GM21786 (cell line): ENCODE measurements at regions not wholly inside any gene's neighbourhood (a gene's known extent, or its start where the extent isn't known, plus 50 kb on each side); places are given as distances from the start of the nearest gene placed in this dataset.

ENCODE experiments used
- ATAC-seq: cut with Tn5 transposase; IDR thresholded peaks from one replicate; pipeline ENCODE4 v1.9.1; 2021; ENCODE audit not compliant: unreplicated experiment

- ATAC-seq: no peak
These were observed 128.1 kb upstream of the MIS18BP1 start for GRCh38 chr14:45381091-45381490.

DNA sequence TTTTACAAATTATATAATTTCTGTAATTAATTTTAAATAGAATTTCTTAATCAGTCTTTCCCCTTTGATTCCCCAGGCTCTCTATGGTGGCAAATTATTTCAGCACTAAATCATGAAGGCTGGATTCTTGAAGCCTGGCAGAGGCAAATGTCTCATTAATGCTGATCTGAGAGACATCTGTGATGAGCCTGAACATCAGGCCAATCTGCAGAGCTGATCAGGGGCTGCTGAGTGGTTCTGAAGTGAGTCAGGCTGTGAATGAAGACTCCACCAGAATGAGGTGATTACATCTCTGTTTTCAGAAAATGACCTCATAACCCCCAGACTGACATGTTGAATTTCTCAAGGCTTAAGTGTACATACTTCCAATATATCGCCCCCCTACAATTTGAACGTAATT lies 124.2 kb upstream of the MIS18BP1 start:
- no peak for ATAC-seq

- no peak for ATAC-seq
These were observed 120.9 kb upstream of the MIS18BP1 start for GRCh38 chr14:45373877-45374276.

DNA sequence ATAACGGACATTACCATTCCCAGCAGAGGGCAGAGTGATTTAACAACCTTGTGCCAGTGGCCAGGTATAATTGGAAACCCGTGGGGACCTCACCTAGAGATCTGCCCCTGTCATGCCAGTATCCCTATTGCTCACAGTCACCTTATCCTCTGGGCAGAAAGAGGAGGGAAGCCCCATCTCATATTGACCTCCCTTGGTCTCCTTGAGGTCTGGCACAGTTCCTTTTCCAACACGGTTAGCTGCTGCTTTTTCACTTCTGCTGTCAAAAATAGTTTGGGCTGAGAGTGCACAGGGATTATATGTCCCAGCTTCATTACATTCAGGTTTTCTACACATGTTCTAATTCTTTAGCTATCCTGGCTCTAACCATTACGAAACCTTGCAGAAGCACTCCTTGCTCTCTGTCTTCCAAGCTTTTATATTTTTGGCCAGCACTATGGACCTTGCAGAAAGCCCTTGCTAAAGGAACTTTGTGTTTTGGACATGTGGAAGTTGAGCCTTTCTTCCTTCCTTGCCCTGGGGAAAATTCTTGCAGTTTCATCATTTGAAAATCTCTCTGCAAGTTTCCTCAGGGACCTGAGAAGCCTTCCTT lies 111.7 kb upstream of the MIS18BP1 start:
- no peak for ATAC-seq

- no peak for ATAC-seq
These were observed 109.5 kb upstream of the MIS18BP1 start for GRCh38 chr14:45362505-45362904.

GRCh38 chr14:45361727-45362126 lies 108.7 kb upstream of the MIS18BP1 start:
- no peak for ATAC-seq

DNA sequence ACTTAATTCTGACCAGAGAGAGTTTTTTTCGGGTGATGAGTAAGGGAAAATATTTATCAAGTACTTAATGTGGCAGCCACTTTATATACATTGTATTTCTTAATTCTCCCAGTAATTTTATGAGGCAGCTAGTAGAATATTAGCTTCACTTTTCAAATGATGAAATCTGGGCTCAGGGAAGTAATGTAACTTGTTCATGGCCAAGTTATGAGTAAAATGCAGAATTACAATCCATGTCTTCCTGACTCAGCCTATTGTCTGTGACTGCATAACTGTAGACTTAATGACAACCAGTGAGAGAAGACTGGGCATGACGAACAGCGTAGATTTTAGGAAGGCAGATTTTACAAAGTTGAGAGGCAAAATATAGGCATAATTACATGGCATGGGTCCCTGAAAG lies 106.7 kb upstream of the MIS18BP1 start:
- ATAC-seq: no peak

DNA sequence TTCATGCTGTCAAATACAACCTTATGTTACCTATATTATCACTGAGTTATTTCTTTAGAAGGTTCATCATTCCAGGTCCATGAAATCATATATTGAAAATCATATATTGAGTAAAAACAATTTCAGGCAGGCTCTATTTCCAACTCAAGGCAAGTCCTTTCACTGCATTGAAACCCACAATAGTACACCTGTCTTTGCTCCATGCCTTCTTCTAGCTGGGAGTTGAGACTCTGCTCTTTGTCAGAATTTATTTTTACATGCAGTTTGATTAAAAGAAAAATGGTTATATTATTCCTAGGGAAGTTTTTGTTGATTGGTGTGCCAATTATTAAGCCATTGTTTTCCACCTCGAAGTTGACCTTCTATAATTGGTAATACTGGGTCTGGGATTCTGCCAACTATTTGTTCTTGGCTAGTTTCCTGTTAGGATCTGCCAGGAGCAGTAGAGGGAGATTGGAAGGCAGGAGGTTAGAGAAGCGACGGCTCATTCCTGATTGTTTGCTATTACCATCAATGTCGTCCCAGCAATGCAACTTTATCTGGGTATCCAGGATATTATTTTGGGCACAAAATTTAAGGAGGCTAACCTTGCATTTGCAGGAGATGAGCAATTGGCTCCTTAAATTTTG lies 79.5 kb upstream of the MIS18BP1 start:
- no peak for ATAC-seq

DNA sequence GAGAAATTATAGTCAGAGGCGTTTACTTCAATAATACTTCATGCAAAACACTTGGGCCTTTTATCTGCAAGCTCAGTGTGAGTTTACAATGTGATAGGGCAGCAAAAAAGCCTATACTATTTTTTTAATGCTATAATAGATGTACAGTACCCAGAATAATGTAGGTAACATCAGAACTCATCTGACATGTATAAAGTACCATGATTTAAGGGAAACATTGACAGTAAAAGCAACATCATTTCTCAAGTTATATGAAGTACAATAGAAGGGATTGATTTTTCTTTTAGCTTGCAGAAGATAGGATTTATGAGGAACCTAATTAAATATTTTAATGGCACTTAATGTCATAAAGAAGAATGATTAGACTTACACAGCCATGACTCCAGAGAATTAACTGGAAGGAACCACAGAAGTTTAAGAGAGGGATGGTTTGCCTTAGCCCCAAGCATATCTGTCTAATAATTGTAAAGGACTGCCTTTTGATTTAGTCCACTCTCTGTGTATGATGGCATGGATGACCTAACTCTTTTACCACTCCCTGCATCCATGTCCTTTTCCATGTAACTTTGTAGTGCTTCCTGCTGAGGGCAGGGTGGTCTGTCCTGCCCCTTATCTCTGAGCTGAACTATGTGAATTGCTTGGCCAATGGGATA lies 55.9 kb upstream of the MIS18BP1 start:
- no peak for ATAC-seq
